ENCODE measurements at regions not wholly inside any gene's neighbourhood (a gene's known extent, or its start where the extent isn't known, plus 50 kb on each side); places are given as distances from the start of the nearest gene placed in this dataset.

GRCh38 chr7:68334636-68335272, 1263.5 kb upstream of the AUTS2 start (continued):
- TF ChIP-seq, protein P1, sequence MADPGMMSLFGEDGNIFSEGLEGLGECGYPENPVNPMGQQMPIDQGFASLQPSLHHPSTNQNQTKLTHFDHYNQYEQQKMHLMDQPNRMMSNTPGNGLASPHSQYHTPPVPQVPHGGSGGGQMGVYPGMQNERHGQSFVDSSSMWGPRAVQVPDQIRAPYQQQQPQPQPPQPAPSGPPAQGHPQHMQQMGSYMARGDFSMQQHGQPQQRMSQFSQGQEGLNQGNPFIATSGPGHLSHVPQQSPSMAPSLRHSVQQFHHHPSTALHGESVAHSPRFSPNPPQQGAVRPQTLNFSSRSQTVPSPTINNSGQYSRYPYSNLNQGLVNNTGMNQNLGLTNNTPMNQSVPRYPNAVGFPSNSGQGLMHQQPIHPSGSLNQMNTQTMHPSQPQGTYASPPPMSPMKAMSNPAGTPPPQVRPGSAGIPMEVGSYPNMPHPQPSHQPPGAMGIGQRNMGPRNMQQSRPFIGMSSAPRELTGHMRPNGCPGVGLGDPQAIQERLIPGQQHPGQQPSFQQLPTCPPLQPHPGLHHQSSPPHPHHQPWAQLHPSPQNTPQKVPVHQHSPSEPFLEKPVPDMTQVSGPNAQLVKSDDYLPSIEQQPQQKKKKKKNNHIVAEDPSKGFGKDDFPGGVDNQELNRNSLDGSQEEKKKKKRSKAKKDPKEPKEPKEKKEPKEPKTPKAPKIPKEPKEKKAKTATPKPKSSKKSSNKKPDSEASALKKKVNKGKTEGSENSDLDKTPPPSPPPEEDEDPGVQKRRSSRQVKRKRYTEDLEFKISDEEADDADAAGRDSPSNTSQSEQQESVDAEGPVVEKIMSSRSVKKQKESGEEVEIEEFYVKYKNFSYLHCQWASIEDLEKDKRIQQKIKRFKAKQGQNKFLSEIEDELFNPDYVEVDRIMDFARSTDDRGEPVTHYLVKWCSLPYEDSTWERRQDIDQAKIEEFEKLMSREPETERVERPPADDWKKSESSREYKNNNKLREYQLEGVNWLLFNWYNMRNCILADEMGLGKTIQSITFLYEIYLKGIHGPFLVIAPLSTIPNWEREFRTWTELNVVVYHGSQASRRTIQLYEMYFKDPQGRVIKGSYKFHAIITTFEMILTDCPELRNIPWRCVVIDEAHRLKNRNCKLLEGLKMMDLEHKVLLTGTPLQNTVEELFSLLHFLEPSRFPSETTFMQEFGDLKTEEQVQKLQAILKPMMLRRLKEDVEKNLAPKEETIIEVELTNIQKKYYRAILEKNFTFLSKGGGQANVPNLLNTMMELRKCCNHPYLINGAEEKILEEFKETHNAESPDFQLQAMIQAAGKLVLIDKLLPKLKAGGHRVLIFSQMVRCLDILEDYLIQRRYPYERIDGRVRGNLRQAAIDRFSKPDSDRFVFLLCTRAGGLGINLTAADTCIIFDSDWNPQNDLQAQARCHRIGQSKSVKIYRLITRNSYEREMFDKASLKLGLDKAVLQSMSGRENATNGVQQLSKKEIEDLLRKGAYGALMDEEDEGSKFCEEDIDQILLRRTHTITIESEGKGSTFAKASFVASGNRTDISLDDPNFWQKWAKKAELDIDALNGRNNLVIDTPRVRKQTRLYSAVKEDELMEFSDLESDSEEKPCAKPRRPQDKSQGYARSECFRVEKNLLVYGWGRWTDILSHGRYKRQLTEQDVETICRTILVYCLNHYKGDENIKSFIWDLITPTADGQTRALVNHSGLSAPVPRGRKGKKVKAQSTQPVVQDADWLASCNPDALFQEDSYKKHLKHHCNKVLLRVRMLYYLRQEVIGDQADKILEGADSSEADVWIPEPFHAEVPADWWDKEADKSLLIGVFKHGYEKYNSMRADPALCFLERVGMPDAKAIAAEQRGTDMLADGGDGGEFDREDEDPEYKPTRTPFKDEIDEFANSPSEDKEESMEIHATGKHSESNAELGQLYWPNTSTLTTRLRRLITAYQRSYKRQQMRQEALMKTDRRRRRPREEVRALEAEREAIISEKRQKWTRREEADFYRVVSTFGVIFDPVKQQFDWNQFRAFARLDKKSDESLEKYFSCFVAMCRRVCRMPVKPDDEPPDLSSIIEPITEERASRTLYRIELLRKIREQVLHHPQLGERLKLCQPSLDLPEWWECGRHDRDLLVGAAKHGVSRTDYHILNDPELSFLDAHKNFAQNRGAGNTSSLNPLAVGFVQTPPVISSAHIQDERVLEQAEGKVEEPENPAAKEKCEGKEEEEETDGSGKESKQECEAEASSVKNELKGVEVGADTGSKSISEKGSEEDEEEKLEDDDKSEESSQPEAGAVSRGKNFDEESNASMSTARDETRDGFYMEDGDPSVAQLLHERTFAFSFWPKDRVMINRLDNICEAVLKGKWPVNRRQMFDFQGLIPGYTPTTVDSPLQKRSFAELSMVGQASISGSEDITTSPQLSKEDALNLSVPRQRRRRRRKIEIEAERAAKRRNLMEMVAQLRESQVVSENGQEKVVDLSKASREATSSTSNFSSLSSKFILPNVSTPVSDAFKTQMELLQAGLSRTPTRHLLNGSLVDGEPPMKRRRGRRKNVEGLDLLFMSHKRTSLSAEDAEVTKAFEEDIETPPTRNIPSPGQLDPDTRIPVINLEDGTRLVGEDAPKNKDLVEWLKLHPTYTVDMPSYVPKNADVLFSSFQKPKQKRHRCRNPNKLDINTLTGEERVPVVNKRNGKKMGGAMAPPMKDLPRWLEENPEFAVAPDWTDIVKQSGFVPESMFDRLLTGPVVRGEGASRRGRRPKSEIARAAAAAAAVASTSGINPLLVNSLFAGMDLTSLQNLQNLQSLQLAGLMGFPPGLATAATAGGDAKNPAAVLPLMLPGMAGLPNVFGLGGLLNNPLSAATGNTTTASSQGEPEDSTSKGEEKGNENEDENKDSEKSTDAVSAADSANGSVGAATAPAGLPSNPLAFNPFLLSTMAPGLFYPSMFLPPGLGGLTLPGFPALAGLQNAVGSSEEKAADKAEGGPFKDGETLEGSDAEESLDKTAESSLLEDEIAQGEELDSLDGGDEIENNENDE (IDR thresholded peaks at IDR 0.05; ENCODE audit: insufficient replicate concordance, low read length): no peak
- TF ChIP-seq SIX5 (IDR thresholded peaks at IDR 0.05; ENCODE audit: low read depth, low read length) (no peak), MAFK (IDR thresholded peaks at IDR 0.05; ENCODE audit: low read depth, low read length) (no peak), KDM4A (IDR thresholded peaks at IDR 0.05; ENCODE audit: low read depth, low read length, severe bottlenecking) (no peak), TAF7 (optimal IDR thresholded peaks at IDR 0.05; ENCODE audit: borderline replicate concordance, low read depth, low read length) (no peak), CHD1 (IDR thresholded peaks at IDR 0.05; ENCODE audit: low read depth, low read length) (no peak), CEBPB (IDR thresholded peaks at IDR 0.05; ENCODE audit: low read depth, low read length) (no peak), BRCA1 (IDR thresholded peaks at IDR 0.05; ENCODE audit: low read depth, low read length) (no peak), GTF2F1 (IDR thresholded peaks at IDR 0.05; ENCODE audit: borderline replicate concordance, low read depth, low read length) (no peak)
- TF ChIP-seq, protein P2, sequence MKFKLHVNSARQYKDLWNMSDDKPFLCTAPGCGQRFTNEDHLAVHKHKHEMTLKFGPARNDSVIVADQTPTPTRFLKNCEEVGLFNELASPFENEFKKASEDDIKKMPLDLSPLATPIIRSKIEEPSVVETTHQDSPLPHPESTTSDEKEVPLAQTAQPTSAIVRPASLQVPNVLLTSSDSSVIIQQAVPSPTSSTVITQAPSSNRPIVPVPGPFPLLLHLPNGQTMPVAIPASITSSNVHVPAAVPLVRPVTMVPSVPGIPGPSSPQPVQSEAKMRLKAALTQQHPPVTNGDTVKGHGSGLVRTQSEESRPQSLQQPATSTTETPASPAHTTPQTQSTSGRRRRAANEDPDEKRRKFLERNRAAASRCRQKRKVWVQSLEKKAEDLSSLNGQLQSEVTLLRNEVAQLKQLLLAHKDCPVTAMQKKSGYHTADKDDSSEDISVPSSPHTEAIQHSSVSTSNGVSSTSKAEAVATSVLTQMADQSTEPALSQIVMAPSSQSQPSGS (IDR thresholded peaks at IDR 0.05; ENCODE audit: low read length): no peak

Data from H1 (cell line).